Bone marrow (tissue), 2 donors: ENCODE measurements at regions not wholly inside any gene's neighbourhood (a gene's known extent, or its start where the extent isn't known, plus 50 kb on each side); places are given as distances from the start of the nearest gene placed in this dataset.

ENCODE experiments used
- DNase-seq, 2 donors: peaks; one replicate each; lab custom pipeline; 2025; lab: John Stamatoyannopoulos, UW

DNA sequence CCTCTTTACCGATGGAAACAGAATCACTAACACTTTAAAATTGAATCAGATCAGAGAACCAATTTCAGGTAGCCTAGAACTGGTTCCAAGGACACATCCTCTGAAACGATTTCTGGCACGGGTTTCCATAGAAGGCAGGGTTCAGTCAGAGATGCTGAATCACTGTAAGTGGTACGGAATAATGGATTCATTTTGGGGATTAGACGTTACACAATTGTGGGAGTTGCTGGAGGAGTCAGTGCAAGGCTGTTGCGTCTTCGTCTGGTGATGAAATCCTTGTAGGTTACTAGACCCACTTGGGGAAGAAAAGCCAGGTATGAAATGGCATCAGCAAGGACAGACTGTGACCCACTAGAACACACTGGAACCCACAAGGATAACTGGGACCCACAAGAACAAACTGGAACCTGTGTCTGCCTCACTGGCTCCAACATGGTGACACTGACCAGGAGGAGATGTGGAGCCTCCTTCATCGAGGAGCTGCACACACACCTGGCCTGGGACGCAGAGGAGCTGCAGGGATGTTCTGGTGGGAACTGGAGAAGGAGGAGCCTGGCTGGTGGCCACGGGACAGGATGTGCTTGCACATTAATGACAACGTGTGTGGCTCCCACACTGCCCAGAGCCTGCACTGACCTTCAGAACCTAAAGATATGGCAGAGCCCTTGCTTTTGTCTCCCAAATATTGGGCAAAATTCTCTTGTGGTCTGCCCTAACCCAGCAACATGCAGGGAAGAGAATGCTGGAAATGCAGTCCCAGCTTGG lies 105.1 kb downstream of the TRAPPC11 start:
- DNase-seq: no peak

DNA sequence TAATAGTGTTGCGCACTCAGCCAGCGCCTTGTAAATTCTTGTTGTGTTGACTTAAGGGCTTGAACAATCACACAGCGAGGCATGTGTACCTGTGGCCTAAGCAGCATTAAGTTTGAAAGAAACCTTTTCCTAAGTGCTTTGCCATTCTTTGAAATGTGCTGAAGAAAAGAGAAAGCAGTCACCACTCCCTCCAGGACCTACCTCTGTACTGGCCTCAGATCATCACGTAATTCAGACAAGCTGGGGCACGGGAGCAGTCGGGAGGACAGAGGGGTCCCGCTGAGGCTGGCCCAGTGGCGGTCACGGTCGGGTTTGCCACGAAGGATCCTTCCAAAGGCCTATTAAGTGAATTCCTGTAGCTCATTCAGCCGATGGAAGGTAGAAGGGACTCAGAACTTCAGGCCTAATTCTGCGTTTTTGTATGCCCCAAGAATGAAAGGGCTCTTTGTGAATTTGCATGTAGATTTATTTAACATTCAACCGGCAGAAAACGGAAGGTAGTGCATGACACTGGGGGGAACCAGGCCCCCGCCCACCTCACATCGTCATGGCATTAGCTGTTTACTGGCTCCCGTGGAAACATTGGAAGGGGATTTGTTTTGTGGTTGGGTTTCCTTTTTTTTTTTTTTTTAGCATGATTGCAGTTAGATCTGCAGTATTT lies 106.3 kb downstream of the TRAPPC11 start:
- DNase-seq: no peak

DNA sequence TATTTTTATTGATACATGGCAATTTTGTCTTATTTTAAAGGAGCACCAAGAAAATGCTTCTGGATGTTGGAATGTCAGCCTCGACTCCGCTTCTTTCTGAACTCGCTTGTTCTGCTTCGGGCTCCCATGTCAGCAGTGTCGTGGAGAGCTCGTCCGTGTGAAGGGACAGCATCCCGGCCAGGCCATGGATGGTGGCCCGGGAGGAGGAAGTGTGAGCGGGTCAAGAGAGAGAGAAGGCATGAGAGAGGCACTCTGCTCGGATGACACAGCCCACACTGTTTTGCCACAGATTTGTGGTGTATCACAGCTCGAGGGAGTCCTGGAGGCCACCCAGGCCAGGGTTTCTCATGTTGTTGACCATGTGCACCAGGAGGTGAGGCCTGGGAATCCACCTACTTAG lies 107.0 kb downstream of the TRAPPC11 start:
- no peak for DNase-seq

DNA sequence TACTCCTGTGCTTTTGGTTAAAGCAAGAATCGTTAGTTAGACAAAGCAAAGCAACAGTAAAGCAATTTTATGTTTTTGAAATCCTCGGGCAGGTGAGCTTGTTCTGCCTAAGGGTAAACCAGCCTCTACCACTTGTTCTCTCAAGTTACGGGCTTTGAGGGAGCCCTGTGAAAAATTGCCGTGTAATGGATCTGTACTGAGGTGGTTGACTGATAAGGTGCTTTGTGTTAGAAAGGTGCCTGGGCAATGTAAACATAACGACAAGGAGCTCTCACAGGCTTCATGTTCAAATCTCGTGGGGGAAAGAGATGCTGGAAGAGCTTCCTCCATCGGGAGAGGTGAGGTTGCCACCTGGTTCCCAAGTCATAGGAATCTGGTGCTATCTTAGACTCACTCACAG lies 111.8 kb downstream of the TRAPPC11 start:
- DNase-seq: no peak

- DNase-seq: no peak
Observed at GRCh38 chr4:183772361-183772760, 113.3 kb downstream of the TRAPPC11 start.

GRCh38 chr4:183773790-183774189 lies 114.7 kb downstream of the TRAPPC11 start:
- no peak for DNase-seq

DNA sequence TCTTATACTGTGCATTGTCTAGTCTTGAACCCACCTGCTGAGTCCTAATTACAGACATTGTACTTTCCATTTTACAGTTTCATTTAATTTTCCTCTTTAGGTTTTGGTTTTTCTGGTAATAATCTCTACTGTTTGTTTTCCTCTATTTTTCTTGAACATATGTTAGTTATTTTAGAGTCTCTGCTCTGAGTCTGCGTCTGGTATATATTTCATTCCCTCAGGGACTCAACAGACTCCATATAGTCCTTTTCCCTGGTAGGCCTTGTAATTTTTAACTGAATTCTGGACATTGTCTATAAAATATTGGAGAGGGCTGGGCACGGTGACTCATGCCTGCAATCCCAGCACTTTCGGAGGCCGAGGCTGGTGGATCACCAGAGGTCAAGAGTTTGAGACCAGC lies 121.8 kb upstream of the STOX2 start:
- no peak for DNase-seq

DNA sequence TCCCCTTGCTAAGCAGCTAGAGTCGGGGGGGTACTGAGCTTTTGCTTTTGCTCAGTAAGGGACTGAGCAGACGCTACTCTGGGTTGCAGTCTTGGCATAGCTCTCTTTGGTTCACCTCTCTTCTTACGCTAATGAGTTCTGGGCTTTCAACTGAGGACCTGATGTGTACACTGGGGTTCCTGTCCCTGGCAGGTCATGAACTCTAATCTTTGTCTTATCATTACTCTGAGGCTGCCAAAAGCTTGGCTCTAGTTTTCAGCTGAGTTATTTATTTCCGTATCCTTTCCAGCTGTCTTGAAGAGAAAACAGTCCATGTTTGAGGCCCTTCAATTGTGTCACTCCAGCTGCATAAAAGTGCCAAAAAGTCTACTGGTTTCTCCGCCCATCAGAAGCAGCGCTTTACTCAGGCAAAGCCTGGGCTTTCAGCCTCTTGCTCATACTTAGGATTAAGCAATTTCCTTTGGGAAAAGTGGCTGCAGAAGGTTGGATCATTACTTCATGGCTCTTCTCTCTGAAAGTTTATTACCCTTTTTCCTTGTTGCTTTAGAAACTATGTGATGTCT lies 121.0 kb upstream of the STOX2 start:
- DNase-seq: no peak

DNA sequence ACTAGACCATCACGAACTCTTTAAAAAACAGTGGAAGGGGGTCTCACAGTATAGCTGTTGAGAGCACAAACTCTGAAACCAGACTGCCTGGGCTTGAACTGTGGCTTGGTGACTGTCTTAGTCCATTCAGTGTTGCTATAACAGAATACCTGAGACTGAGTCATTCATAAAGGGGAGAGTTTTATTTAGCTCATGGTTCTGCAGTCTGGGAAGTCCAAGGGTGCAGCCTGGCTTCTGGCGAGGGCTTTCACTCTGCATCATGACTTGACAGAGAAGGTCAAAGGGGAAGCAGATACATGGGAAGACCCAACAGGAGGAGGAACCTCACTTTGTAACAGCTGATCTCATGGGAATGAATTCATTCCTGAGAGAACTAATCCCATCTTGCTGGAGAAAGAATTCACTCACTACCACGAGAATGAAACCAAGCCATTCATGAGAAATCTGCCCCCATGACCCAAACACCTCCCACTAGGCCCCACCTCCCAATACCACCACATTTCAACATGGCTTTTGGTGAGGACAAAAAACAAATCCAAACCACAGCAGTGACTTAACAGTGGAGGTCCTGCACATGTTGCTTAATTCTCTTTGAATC lies 116.7 kb upstream of the STOX2 start:
- DNase-seq: no peak

DNA sequence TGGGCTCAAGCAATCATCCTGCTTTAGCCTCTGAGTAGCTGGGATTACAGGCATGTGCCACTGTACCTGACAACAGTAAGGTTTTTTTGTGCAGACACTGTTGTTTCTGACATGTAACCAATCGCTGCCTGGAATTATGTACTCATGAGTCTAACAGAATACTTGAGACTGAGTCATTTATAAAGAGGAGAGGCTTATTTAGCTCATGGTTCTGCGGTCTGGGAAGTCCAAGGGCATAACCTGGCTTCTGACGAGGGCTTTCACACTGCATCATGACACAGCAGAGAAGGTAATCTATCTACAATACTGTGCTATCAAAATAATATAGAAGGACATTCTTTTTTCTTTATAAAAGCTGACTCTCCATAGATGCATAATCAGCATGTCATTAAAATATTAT lies 115.5 kb upstream of the STOX2 start:
- DNase-seq: no peak

DNA sequence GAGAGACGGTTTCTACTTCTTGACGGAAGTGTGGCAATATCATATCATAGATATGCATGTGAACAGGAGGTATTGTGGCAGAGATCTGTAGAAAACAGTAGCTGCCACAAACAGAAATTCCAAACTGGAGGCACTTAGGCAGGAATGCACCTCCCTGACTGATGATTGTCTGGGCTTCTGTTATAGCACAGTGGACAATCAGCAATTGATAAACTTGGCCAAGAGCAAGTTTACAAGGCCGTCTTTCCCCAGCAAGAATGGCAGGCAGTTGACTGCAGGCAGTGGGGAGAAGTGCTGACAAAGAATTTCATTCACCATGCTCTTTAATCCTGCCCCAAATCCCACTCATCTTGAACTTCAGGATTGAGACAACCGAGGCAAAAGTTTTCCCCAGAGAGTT lies 114.4 kb upstream of the STOX2 start:
- no peak for DNase-seq

DNA sequence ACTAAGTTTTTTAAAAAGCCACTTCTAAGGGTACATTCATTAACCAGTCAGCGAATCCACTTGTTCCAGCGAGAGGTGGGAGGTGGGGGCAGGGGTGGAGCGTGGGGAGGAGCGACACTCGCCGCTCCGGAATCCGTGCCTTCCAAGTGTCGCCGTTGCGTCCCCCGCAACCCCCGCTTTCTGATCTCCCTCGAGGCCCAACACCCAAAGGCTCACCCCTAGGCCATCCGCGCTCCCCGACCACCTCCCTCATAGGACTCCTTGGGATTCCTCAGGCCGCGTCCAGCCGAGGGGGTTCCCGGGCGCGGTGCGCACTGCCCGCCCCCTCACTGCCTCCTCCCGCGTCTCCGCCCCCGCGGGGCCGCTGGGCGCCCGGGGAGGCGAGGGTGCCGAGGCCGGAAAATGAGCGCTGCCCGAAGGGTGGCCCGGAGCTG lies 108.1 kb upstream of the STOX2 start:
- DNase-seq: no peak

DNA sequence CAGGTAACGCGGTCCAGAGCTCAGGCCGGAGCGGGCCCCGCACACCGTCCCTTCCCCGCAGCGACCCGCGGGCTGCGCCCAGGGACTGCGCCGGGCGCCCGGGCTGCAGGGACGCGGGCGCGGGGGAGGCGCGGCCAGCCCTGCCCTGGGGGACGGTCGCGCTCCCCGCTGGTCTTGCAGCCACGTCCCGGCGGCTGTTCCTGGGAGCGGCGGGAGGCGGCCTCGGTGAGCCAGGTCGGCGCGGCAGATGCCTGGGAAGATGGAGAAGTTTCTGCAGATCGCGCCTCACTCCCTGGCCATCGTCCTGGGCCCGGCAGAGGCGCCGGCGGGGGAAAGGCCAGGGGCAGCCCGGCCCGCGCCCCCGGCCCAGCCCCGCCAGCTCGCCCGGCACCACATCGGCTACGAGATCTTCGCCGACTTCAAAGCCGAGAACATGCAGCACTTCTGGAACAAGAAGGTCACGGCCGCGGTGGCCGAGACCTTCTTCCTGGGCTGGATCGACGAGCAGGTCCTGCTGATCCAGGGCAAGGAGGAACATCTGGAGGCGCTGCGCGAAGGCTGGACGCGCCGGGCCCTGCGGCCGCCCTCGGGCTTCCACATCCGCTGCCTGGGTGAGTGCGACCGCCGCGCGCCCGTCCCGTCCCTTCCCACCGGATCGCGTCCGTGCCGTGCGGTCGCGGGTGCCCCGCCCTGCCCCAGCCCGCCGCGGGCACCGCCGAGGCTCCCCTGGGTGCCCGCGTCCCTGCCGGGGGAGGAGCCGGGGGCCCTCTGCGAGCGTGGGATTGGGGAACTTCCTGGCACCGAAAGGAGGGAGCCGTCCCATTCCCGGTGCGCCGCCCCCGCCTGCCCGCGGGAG lies 107.4 kb upstream of the STOX2 start:
- DNase-seq: no peak

GRCh38 chr4:183798301-183799253 lies 106.5 kb upstream of the STOX2 start:
- no peak for DNase-seq

- no peak for DNase-seq
Observed at GRCh38 chr4:183801457-183802165, 103.5 kb upstream of the STOX2 start.

- no peak for DNase-seq
Observed at GRCh38 chr4:183806341-183806740, 98.8 kb upstream of the STOX2 start.

DNA sequence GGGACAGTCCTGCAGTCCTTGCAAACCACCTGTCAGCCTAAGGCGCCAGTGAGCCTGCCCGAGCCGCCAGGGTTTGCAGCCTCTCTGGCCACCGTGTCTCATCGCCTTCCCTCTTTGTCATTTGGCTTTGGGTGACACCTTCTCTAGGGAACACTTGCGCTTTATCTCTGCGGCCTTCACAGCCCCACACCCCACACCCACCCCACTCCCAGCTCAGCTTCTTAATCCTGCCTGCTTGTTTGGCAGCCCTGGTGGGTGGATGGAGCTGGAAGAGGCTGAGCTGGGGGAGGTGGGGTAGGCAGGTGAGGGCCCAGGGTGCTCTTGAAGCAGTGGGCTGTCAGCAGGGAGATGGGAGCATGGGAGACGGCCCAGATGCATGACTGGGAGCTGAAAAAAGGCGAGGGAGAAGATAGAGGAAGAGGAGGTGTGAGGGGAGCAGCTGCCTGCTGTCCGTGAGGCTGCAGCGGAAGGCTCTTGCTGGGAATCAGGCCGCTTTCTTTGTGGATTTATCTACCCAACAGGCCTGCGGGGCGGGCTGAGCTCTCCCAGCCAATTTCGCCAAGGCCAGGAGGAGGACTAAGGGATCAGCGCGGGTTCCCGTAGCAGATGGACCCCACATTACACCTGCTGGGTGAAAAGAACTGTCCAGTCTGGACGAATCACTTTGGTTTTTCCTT lies 97.5 kb upstream of the STOX2 start:
- no peak for DNase-seq

- no peak for DNase-seq
Observed at GRCh38 chr4:183808097-183808456, 97.0 kb upstream of the STOX2 start.

GRCh38 chr4:183812567-183812966 lies 92.5 kb upstream of the STOX2 start:
- DNase-seq: no peak

DNA sequence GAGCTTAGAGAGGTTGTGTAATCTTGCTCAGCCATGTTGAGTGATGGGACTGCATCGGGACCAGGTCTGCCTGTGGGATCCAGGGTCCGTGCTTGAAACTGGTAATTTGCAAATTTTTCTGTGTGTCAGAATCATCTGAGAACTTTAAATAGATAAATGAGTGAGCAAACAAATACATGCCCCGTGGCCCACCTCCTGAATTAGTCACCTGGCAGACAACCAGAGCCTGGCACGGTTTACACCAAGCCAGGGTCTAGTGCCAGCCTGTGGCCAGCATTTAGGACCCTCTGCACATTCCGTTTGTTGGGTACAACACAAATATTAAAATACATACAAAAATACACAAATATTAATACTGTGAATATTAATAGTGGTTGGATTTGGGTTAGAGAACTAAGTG lies 90.6 kb upstream of the STOX2 start:
- DNase-seq: no peak
